HepG2 (cell line): ENCODE measurements at regions not wholly inside any gene's neighbourhood (a gene's known extent, or its start where the extent isn't known, plus 50 kb on each side); places are given as distances from the start of the nearest gene placed in this dataset.

Experiments used
- ARID2 ChIP-seq: sonication (generic); formaldehyde crosslinking; IDR thresholded peaks from 2 replicates; pipeline ENCODE4 v1.8.1; 2022; ENCODE audit warnings: mild to moderate bottlenecking, missing genetic modification reagents, borderline replicate concordance
- ARNT ChIP-seq: fragments of 450-650 bp; IDR thresholded peaks from 2 replicates; pipeline ENCODE4 v1.6.1; 2017
- ATM ChIP-seq: fragments of 450-650 bp; IDR thresholded peaks from 2 replicates; pipeline ENCODE4 v1.7.1; 2017; ENCODE audit warnings: mild to moderate bottlenecking, borderline replicate concordance
- EHMT2 ChIP-seq: fragments of 200-600 bp; sonication (generic); IDR thresholded peaks from 2 replicates; pipeline ENCODE4 v1.7.0; 2017; ENCODE audit warnings: antibody characterized with exemption, low read depth, low read length, borderline replicate concordance
- GATAD1 ChIP-seq: IDR thresholded peaks from 2 replicates; pipeline ENCODE4 v1.6.1; 2016; ENCODE audit warnings: missing genetic modification reagents, missing compliant biosample characterization
- HDAC2 ChIP-seq: sonication (generic); formaldehyde crosslinking; IDR thresholded peaks from 2 replicates; pipeline ENCODE4 v1.4.0; 2020; ENCODE audit warnings: missing genetic modification reagents
- HNRNPK ChIP-seq: fragments of 200-400 bp; formaldehyde crosslinking; IDR thresholded peaks from 2 replicates; pipeline ENCODE4 v1.6.1; 2018; ENCODE audit warnings: low read length, low read depth, moderate library complexity, mild to moderate bottlenecking; ENCODE audit not compliant: poor library complexity, severe bottlenecking
- KLF9 ChIP-seq: IDR thresholded peaks from 2 replicates; pipeline ENCODE4 v1.6.1; 2016; ENCODE audit warnings: low read depth
- MTF1 ChIP-seq: sonication (generic); formaldehyde crosslinking; IDR thresholded peaks from 2 replicates; pipeline ENCODE4 v1.5.0; 2020; ENCODE audit warnings: missing genetic modification reagents
- NFRKB ChIP-seq: fragments of 450-650 bp; IDR thresholded peaks from 2 replicates; pipeline ENCODE4 v1.6.1; 2017
- POLR2AphosphoS5 ChIP-seq: IDR thresholded peaks from 2 replicates; pipeline ENCODE4 v1.6.1; 2012; ENCODE audit warnings: low read depth, low read length
- REPIN1 ChIP-seq: sonication (generic); formaldehyde crosslinking; IDR thresholded peaks from 2 replicates; pipeline ENCODE4 v1.8.0; 2022; ENCODE audit warnings: missing genetic modification reagents, low read depth, mild to moderate bottlenecking, borderline replicate concordance
- SALL2 ChIP-seq: sonication (generic); formaldehyde crosslinking; IDR thresholded peaks from 2 replicates; pipeline ENCODE4 v1.8.1; 2023; ENCODE audit warnings: mild to moderate bottlenecking, missing genetic modification reagents, inconsistent platforms
- SMARCE1 ChIP-seq: fragments of 450-650 bp; IDR thresholded peaks from 2 replicates; pipeline ENCODE4 v1.6.1; 2017; ENCODE audit warnings: borderline replicate concordance
- TGIF2 ChIP-seq: IDR thresholded peaks from 2 replicates; pipeline ENCODE4 v1.6.1; 2016; ENCODE audit warnings: control low read depth, missing compliant biosample characterization
- XRCC5 ChIP-seq: fragments of 200-400 bp; formaldehyde crosslinking; optimal IDR thresholded peaks from 2 replicates; pipeline ENCODE3; 2017; ENCODE audit warnings: mild to moderate bottlenecking, low read length
- YEATS2 ChIP-seq: sonication (generic); formaldehyde crosslinking; IDR thresholded peaks from 2 replicates; pipeline ENCODE4 v1.4.0; 2020; ENCODE audit warnings: missing genetic modification reagents, borderline replicate concordance
- YEATS4 ChIP-seq: sonication (generic); formaldehyde crosslinking; IDR thresholded peaks from 2 replicates; pipeline ENCODE4 v1.4.0; 2020; ENCODE audit warnings: missing genetic modification reagents, borderline replicate concordance
- ZFP82 ChIP-seq: sonication (generic); formaldehyde crosslinking; IDR thresholded peaks from 2 replicates; pipeline ENCODE4 v1.5.1; 2020; ENCODE audit warnings: mild to moderate bottlenecking, missing genetic modification reagents, borderline replicate concordance
- ZKSCAN8 ChIP-seq: IDR thresholded peaks from 2 replicates; pipeline ENCODE4 v1.6.1; 2016; ENCODE audit warnings: borderline replicate concordance, missing genetic modification reagents, missing compliant biosample characterization
- ZMYM2 ChIP-seq: sonication (generic); formaldehyde crosslinking; IDR thresholded peaks from 2 replicates; pipeline ENCODE4 v1.8.0; 2022; ENCODE audit warnings: mild to moderate bottlenecking, missing genetic modification reagents
- ZNF224 ChIP-seq: sonication (generic); formaldehyde crosslinking; IDR thresholded peaks from 2 replicates; pipeline ENCODE4 v1.5.0; 2020; ENCODE audit warnings: mild to moderate bottlenecking, missing genetic modification reagents
- ZNF260 ChIP-seq: sonication (generic); formaldehyde crosslinking; IDR thresholded peaks from 2 replicates; pipeline ENCODE4 v1.4.0; 2020; ENCODE audit warnings: missing genetic modification reagents, low read depth, mild to moderate bottlenecking, borderline replicate concordance
- ZNF501 ChIP-seq: sonication (generic); formaldehyde crosslinking; IDR thresholded peaks from 2 replicates; pipeline ENCODE4 v1.5.1; 2020; ENCODE audit warnings: mild to moderate bottlenecking, moderate library complexity, missing genetic modification reagents
- ZNF510 ChIP-seq: sonication (generic); formaldehyde crosslinking; IDR thresholded peaks from 2 replicates; pipeline ENCODE4 v1.4.0; 2020; ENCODE audit warnings: low read depth, mild to moderate bottlenecking, missing genetic modification reagents
- ZNF605 ChIP-seq: sonication (generic); formaldehyde crosslinking; IDR thresholded peaks from 2 replicates; pipeline ENCODE4 v1.8.0; 2022; ENCODE audit warnings: mild to moderate bottlenecking, missing genetic modification reagents
- ZNF703 ChIP-seq: sonication (generic); formaldehyde crosslinking; IDR thresholded peaks from 2 replicates; pipeline ENCODE4 v1.5.1; 2020; ENCODE audit warnings: missing genetic modification reagents, mild to moderate bottlenecking, moderate library complexity, borderline replicate concordance
- ZNF709 ChIP-seq: sonication (generic); formaldehyde crosslinking; IDR thresholded peaks from 2 replicates; pipeline ENCODE4 v1.5.0; 2020; ENCODE audit warnings: mild to moderate bottlenecking, missing genetic modification reagents
- ZNF720 ChIP-seq: sonication (generic); formaldehyde crosslinking; IDR thresholded peaks from 2 replicates; pipeline ENCODE4 v1.4.0; 2020; ENCODE audit warnings: missing genetic modification reagents
- ZNF782 ChIP-seq: sonication (generic); formaldehyde crosslinking; IDR thresholded peaks from 2 replicates; pipeline ENCODE4 v1.4.0; 2020; ENCODE audit warnings: missing genetic modification reagents, mild to moderate bottlenecking, borderline replicate concordance
- TF ChIP-seq, protein P1 (sequence below): sonication (generic); formaldehyde crosslinking; IDR thresholded peaks from 2 replicates; pipeline ENCODE4 v1.4.0; 2020; ENCODE audit warnings: mild to moderate bottlenecking, low read depth, missing genetic modification reagents
- TF ChIP-seq, protein P2 (sequence below): sonication (generic); formaldehyde crosslinking; IDR thresholded peaks from 2 replicates; pipeline ENCODE4 v1.4.0; 2020; ENCODE audit warnings: missing genetic modification reagents; ENCODE audit errors: not compliant biosample characterization
- TF ChIP-seq, protein P3 (sequence below): sonication (generic); formaldehyde crosslinking; IDR thresholded peaks from 2 replicates; pipeline ENCODE4 v1.8.0; 2023; ENCODE audit warnings: mild to moderate bottlenecking, missing genetic modification reagents

DNA sequence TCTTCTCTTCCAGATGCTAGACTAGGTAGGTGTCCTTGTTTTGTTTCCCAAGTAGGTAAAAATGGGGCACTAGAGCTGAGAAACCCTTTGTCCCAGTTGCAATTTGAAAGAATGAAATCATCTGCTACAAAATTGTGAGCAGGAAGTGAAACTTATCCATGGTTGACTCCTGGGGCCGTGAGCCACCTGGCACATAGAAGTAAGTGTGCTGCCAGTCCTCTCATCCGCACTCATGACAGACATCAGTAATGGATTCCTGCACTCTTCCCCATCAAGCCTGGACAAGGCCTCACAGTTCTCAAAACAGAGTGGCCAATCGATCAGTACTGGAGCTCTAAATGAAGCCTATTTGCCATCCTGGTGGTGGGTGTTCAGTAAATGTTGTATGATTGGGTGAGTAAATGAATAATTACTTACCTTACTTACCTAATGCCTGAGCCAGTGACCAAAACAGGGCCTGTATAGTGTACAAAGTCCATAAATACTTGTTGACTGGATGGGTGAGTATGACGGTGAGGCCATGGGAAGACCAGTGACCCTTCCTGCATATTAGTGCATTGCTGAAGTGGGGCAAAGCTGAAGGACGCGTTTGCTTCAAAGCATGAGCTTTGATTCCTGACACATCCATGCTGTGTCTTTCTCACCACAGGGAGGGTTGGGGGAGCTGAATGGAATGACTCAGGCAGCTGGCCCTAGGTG is 68.9 kb upstream of the HEPHL1 start (continued):
- TF ChIP-seq HDAC2 (CRISPR knock-in tag) (0 out of 2 replicates have a peak, but pooled peaks have one; percentile 25), HNRNPK (no peak), ZFP82 (no peak), POLR2AphosphoS5 (no peak), TGIF2 (CRISPR knock-in tag) (no peak), YEATS2 (CRISPR knock-in tag) (no peak), SMARCE1 (no peak), ZNF703 (CRISPR knock-in tag) (no peak), ZKSCAN8 (CRISPR knock-in tag) (no peak), ARID2 (no peak), REPIN1 (CRISPR knock-in tag) (no peak), MTF1 (CRISPR knock-in tag) (no peak), ZNF782 (CRISPR knock-in tag) (no peak), SALL2 (CRISPR knock-in tag) (no peak), ARNT (no peak), ZNF260 (no peak), ZNF709 (CRISPR knock-in tag) (no peak), ZNF501 (CRISPR knock-in tag) (peak; percentile 41; the same call in 1 of the 2 replicates), XRCC5 (no peak), YEATS4 (CRISPR knock-in tag) (no peak), GATAD1 (no peak), ZNF510 (no peak), ATM (no peak), ZMYM2 (CRISPR knock-in tag) (no peak; the same call in 1 of the 2 replicates), ZNF605 (CRISPR knock-in tag) (no peak), KLF9 (CRISPR knock-in tag) (no peak), NFRKB (no peak), ZNF720 (no peak), ZNF224 (CRISPR knock-in tag) (no peak), EHMT2 (peak; percentile 84; the same call in 1 of the 2 replicates)
- TF ChIP-seq, protein P1, sequence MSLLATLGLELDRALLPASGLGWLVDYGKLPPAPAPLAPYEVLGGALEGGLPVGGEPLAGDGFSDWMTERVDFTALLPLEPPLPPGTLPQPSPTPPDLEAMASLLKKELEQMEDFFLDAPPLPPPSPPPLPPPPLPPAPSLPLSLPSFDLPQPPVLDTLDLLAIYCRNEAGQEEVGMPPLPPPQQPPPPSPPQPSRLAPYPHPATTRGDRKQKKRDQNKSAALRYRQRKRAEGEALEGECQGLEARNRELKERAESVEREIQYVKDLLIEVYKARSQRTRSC (CRISPR knock-in tag) = no peak
- TF ChIP-seq, protein P2, sequence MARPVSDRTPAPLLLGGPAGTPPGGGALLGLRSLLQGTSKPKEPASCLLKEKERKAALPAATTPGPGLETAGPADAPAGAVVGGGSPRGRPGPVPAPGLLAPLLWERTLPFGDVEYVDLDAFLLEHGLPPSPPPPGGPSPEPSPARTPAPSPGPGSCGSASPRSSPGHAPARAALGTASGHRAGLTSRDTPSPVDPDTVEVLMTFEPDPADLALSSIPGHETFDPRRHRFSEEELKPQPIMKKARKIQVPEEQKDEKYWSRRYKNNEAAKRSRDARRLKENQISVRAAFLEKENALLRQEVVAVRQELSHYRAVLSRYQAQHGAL (CRISPR knock-in tag) = no peak
- TF ChIP-seq, protein P3, sequence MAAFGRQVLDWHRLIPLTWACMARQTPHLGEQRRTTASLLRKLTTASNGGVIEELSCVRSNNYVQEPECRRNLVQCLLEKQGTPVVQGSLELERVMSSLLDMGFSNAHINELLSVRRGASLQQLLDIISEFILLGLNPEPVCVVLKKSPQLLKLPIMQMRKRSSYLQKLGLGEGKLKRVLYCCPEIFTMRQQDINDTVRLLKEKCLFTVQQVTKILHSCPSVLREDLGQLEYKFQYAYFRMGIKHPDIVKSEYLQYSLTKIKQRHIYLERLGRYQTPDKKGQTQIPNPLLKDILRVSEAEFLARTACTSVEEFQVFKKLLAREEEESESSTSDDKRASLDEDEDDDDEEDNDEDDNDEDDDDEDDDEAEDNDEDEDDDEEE (CRISPR knock-in tag) = no peak
